ENCODE measurements at regions not wholly inside any gene's neighbourhood (a gene's known extent, or its start where the extent isn't known, plus 50 kb on each side); places are given as distances from the start of the nearest gene placed in this dataset.
A peak's percentile ranks its signal among the peaks of the same experiment; 100 is the strongest.

- H3K4me1 Mint-ChIP-seq (ENCODE audit: low read depth): peaks cover 52% of the 10 kb centered on the region
- H3K4me3 Mint-ChIP-seq: peak overlapping the region; percentile 43
- no peaks in the 10 kb centered on the region for H3K9me3 Mint-ChIP-seq (ENCODE audit: low read depth)
- H3K27me3 Mint-ChIP-seq: no peaks in the 10 kb centered on the region
- peak overlapping the region; percentile 86 for H3K27ac Mint-ChIP-seq
- H3K36me3 Mint-ChIP-seq: no peaks in the 10 kb centered on the region
Measured at GRCh38 chr2:190792956-190793888, 87.4 kb upstream of the GLS start.

- H3K4me3 Mint-ChIP-seq: no peak overlapping the region
- H3K4me1 Mint-ChIP-seq (ENCODE audit: low read depth): peaks cover 48% of the 10 kb centered on the region
- H3K27me3 Mint-ChIP-seq: no peaks in the 10 kb centered on the region
- no peaks in the 10 kb centered on the region for H3K9me3 Mint-ChIP-seq (ENCODE audit: low read depth)
- H3K27ac Mint-ChIP-seq: peak overlapping the region; percentile 86
- no peaks in the 10 kb centered on the region for H3K36me3 Mint-ChIP-seq
Measured at GRCh38 chr2:190794377-190794776, 86.2 kb upstream of the GLS start.

- no peak overlapping the region for H3K4me3 Mint-ChIP-seq
- H3K27me3 Mint-ChIP-seq: no peaks in the 10 kb centered on the region
- no peaks in the 10 kb centered on the region for H3K9me3 Mint-ChIP-seq (ENCODE audit: low read depth)
- peaks cover 46% of the 10 kb centered on the region for H3K4me1 Mint-ChIP-seq (ENCODE audit: low read depth)
- peak overlapping the region; percentile 86 for H3K27ac Mint-ChIP-seq
- H3K36me3 Mint-ChIP-seq: no peaks in the 10 kb centered on the region
Measured at GRCh38 chr2:190794790-190795189, 85.8 kb upstream of the GLS start.

GRCh38 chr2:190795686-190796085 lies 84.9 kb upstream of the GLS start:
- H3K27ac Mint-ChIP-seq: no peak overlapping the region
- H3K4me3 Mint-ChIP-seq: no peak overlapping the region
- H3K27me3 Mint-ChIP-seq: no peaks in the 10 kb centered on the region
- no peaks in the 10 kb centered on the region for H3K36me3 Mint-ChIP-seq
- no peaks in the 10 kb centered on the region for H3K9me3 Mint-ChIP-seq (ENCODE audit: low read depth)
- peaks cover 42% of the 10 kb centered on the region for H3K4me1 Mint-ChIP-seq (ENCODE audit: low read depth)

GRCh38 chr2:190799999-190800398 lies 80.6 kb upstream of the GLS start:
- no peaks in the 10 kb centered on the region for H3K9me3 Mint-ChIP-seq (ENCODE audit: low read depth)
- H3K27me3 Mint-ChIP-seq: no peaks in the 10 kb centered on the region
- no peak overlapping the region for H3K4me3 Mint-ChIP-seq
- H3K4me1 Mint-ChIP-seq (ENCODE audit: low read depth): peaks cover under 1% of the 10 kb centered on the region
- no peak overlapping the region for H3K27ac Mint-ChIP-seq
- no peaks in the 10 kb centered on the region for H3K36me3 Mint-ChIP-seq

GRCh38 chr2:190800528-190800927 lies 80.1 kb upstream of the GLS start:
- Mint-ChIP-seq H3K4me3 (no peak overlapping the region), H3K9me3 (ENCODE audit: low read depth) (no peaks in the 10 kb centered on the region), H3K27ac (no peak overlapping the region), H3K27me3 (no peaks in the 10 kb centered on the region), H3K4me1 (ENCODE audit: low read depth) (no peaks in the 10 kb centered on the region), H3K36me3 (no peaks in the 10 kb centered on the region)

- Mint-ChIP-seq H3K36me3 (no peaks in the 10 kb centered on the region), H3K27ac (no peak overlapping the region), H3K4me3 (no peak overlapping the region), H3K27me3 (no peaks in the 10 kb centered on the region), H3K4me1 (ENCODE audit: low read depth) (no peaks in the 10 kb centered on the region), H3K9me3 (ENCODE audit: low read depth) (no peaks in the 10 kb centered on the region)
Measured at GRCh38 chr2:190802129-190802528, 78.5 kb upstream of the GLS start.

- Mint-ChIP-seq H3K4me1 (ENCODE audit: low read depth) (peaks cover under 1% of the 10 kb centered on the region), H3K4me3 (no peak overlapping the region), H3K9me3 (ENCODE audit: low read depth) (no peaks in the 10 kb centered on the region), H3K36me3 (no peaks in the 10 kb centered on the region), H3K27ac (no peak overlapping the region), H3K27me3 (no peaks in the 10 kb centered on the region)
Measured at GRCh38 chr2:190802626-190803209, 77.9 kb upstream of the GLS start.

GRCh38 chr2:190804182-190804795 lies 76.3 kb upstream of the GLS start:
- H3K4me3 Mint-ChIP-seq: no peak overlapping the region
- no peaks in the 10 kb centered on the region for H3K9me3 Mint-ChIP-seq (ENCODE audit: low read depth)
- H3K36me3 Mint-ChIP-seq: no peaks in the 10 kb centered on the region
- no peaks in the 10 kb centered on the region for H3K27me3 Mint-ChIP-seq
- H3K4me1 Mint-ChIP-seq (ENCODE audit: low read depth): peaks cover 3% of the 10 kb centered on the region
- no peak overlapping the region for H3K27ac Mint-ChIP-seq

GRCh38 chr2:190805126-190805525 lies 75.5 kb upstream of the GLS start:
- H3K4me1 Mint-ChIP-seq (ENCODE audit: low read depth): peaks cover 11% of the 10 kb centered on the region

GRCh38 chr2:190805843-190806242 lies 74.8 kb upstream of the GLS start:
- Mint-ChIP-seq H3K9me3 (ENCODE audit: low read depth) (no peaks in the 10 kb centered on the region), H3K36me3 (no peaks in the 10 kb centered on the region), H3K27ac (no peak overlapping the region), H3K4me3 (no peak overlapping the region), H3K4me1 (ENCODE audit: low read depth) (peaks cover 13% of the 10 kb centered on the region), H3K27me3 (no peaks in the 10 kb centered on the region)

More at GRCh38 chr2:190805126-190805525, 75.5 kb upstream of the GLS start:
- Mint-ChIP-seq H3K27me3 (no peaks in the 10 kb centered on the region), H3K4me3 (no peak overlapping the region), H3K36me3 (no peaks in the 10 kb centered on the region), H3K27ac (no peak overlapping the region), H3K9me3 (ENCODE audit: low read depth) (no peaks in the 10 kb centered on the region)

GRCh38 chr2:190807886-190808285 lies 72.7 kb upstream of the GLS start:
- no peaks in the 10 kb centered on the region for H3K36me3 Mint-ChIP-seq
- H3K27me3 Mint-ChIP-seq: no peaks in the 10 kb centered on the region
- H3K4me3 Mint-ChIP-seq: no peak overlapping the region
- peaks cover 13% of the 10 kb centered on the region for H3K4me1 Mint-ChIP-seq (ENCODE audit: low read depth)
- no peak overlapping the region for H3K27ac Mint-ChIP-seq
- H3K9me3 Mint-ChIP-seq (ENCODE audit: low read depth): no peaks in the 10 kb centered on the region

- no peak overlapping the region for H3K27ac Mint-ChIP-seq
- no peaks in the 10 kb centered on the region for H3K9me3 Mint-ChIP-seq (ENCODE audit: low read depth)
- no peaks in the 10 kb centered on the region for H3K27me3 Mint-ChIP-seq
- H3K4me1 Mint-ChIP-seq (ENCODE audit: low read depth): peaks cover 13% of the 10 kb centered on the region
- H3K36me3 Mint-ChIP-seq: peaks cover 4% of the 10 kb centered on the region
- no peak overlapping the region for H3K4me3 Mint-ChIP-seq
Measured at GRCh38 chr2:190809139-190809764, 71.4 kb upstream of the GLS start.

GRCh38 chr2:190809876-190810525 lies 70.6 kb upstream of the GLS start:
- no peaks in the 10 kb centered on the region for H3K9me3 Mint-ChIP-seq (ENCODE audit: low read depth)
- no peak overlapping the region for H3K4me3 Mint-ChIP-seq
- H3K4me1 Mint-ChIP-seq (ENCODE audit: low read depth): peaks cover 13% of the 10 kb centered on the region
- H3K27ac Mint-ChIP-seq: no peak overlapping the region
- H3K27me3 Mint-ChIP-seq: no peaks in the 10 kb centered on the region
- H3K36me3 Mint-ChIP-seq: peaks cover 6% of the 10 kb centered on the region
